Neural progenitor cell (in vitro differentiated cells): ENCODE measurements at regions not wholly inside any gene's neighbourhood (a gene's known extent, or its start where the extent isn't known, plus 50 kb on each side); places are given as distances from the start of the nearest gene placed in this dataset.

ENCODE experiments used
- DNase-seq: peaks from one replicate; pipeline ENCODE4 v3.0.0-alpha.2; 2016; ENCODE audit warnings: low spot score
- H2AFZ ChIP-seq: fragments of 200-600 bp; sonication (generic); replicated peaks from 2 replicates; pipeline ENCODE4 v1.6.1; 2016; ENCODE audit warnings: antibody characterized with exemption
- H3F3A ChIP-seq: fragments of 200-600 bp; sonication (generic); 2 replicates; pipeline ENCODE4 v1.6.1; 2016; ENCODE audit warnings: antibody characterized with exemption, low read depth
- H3K27ac ChIP-seq: fragments of 200-600 bp; sonication (generic); 2 replicates; pipeline ENCODE4 v1.5.1; 2016; ENCODE audit warnings: mild to moderate bottlenecking
- H3K27me3 ChIP-seq: fragments of 200-600 bp; sonication (generic); 2 replicates; pipeline ENCODE4 v1.6.1; 2016; ENCODE audit warnings: mild to moderate bottlenecking, moderate library complexity
- H3K36me3 ChIP-seq: fragments of 200-600 bp; sonication (generic); 2 replicates; pipeline ENCODE4 v1.5.1; 2016
- H3K4me1 ChIP-seq: fragments of 200-600 bp; sonication (generic); 2 replicates; pipeline ENCODE4 v1.6.1; 2016; ENCODE audit warnings: mixed run types
- H3K4me2 ChIP-seq: fragments of 200-600 bp; sonication (generic); 2 replicates; pipeline ENCODE4 v1.6.1; 2016
- H3K4me3 ChIP-seq: fragments of 200-600 bp; sonication (generic); 2 replicates; pipeline ENCODE4 v1.5.1; 2016
- H3K79me2 ChIP-seq: fragments of 200-600 bp; sonication (generic); 2 replicates; pipeline ENCODE4 v1.6.1; 2016; ENCODE audit warnings: low read depth
- H3K9ac ChIP-seq: fragments of 200-600 bp; sonication (generic); 2 replicates; pipeline ENCODE4 v1.6.1; 2016
- H3K9me3 ChIP-seq: fragments of 200-600 bp; sonication (generic); 2 replicates; pipeline ENCODE4 v1.5.1; 2016; ENCODE audit warnings: low read depth
- H4K20me1 ChIP-seq: fragments of 200-600 bp; sonication (generic); 2 replicates; pipeline ENCODE4 v1.6.1; 2016; ENCODE audit warnings: low read depth
- H3K27ac Mint-ChIP-seq: 3 replicates; pipeline ENCODE4 v1.8.0; 2021; ENCODE audit warnings: mixed read lengths
- H3K27me3 Mint-ChIP-seq: 2 replicates; pipeline ENCODE4 v1.8.0; 2022; ENCODE audit warnings: low read depth, mild to moderate bottlenecking, inconsistent platforms, moderate library complexity, mixed read lengths; ENCODE audit not compliant: insufficient read depth
- H3K36me3 Mint-ChIP-seq: 3 replicates; pipeline ENCODE4 v1.8.0; 2021; ENCODE audit warnings: mixed read lengths
- H3K4me1 Mint-ChIP-seq: 3 replicates; pipeline ENCODE4 v1.8.0; 2021; ENCODE audit warnings: mixed read lengths
- H3K4me3 Mint-ChIP-seq: 3 replicates; pipeline ENCODE4 v1.8.0; 2021; ENCODE audit warnings: mild to moderate bottlenecking, moderate library complexity, mixed read lengths
- H3K9me3 Mint-ChIP-seq: 3 replicates; pipeline ENCODE4 v1.8.0; 2020; ENCODE audit warnings: mixed read lengths
- EZH2 ChIP-seq: fragments of 200-600 bp; sonication (generic); IDR thresholded peaks from 2 replicates; pipeline ENCODE4 v1.6.1; 2017; ENCODE audit warnings: antibody characterized with exemption, mild to moderate bottlenecking, moderate library complexity
- EZH2phosphoT487 ChIP-seq: fragments of 200-600 bp; sonication (generic); IDR thresholded peaks from 2 replicates; pipeline ENCODE4 v1.6.1; 2017; ENCODE audit warnings: antibody characterized with exemption

GRCh38 chr1:212234431-212235395, 50.5 kb upstream of the PPP2R5A start:
- Histone ChIP-seq H2AFZ (no peak overlapping the region), H3K79me2 (no peaks in the 10 kb centered on the region), H3K4me1 (peaks cover 7% of the 10 kb centered on the region), H3K4me3 (no peak overlapping the region), H3K27me3 (no peaks in the 10 kb centered on the region), H3F3A (no peaks in the 10 kb centered on the region), H3K9ac (no peak overlapping the region), H3K9me3 (no peaks in the 10 kb centered on the region), H3K27ac (no peak overlapping the region), H3K4me2 (no peak overlapping the region), H4K20me1 (no peaks in the 10 kb centered on the region), H3K36me3 (no peaks in the 10 kb centered on the region)
- no peak for TF ChIP-seq EZH2
- no peak for TF ChIP-seq EZH2phosphoT487
- Mint-ChIP-seq H3K4me1 (peaks cover 34% of the 10 kb centered on the region), H3K36me3 (no peaks in the 10 kb centered on the region), H3K4me3 (no peak overlapping the region), H3K27me3 (peaks cover 7% of the 10 kb centered on the region), H3K27ac (no peak overlapping the region), H3K9me3 (peaks cover 9% of the 10 kb centered on the region)
- no peak for DNase-seq
